Caco-2 (cell line): ENCODE measurements at regions not wholly inside any gene's neighbourhood (a gene's known extent, or its start where the extent isn't known, plus 50 kb on each side); places are given as distances from the start of the nearest gene placed in this dataset.

ENCODE experiments used
- BruUV-seq: library from RNA; stranded (reverse); fragments of 400-500 nt; replicated peaks from 2 replicates; lab custom pipeline; 2021; lab: Mats Ljungman, UMichigan
- CTCF ChIA-PET: fragments of 300-600 bp; sonication (Branson Sonifier 250); formaldehyde crosslinking; loops from one replicate; lab custom pipeline; 2022; ENCODE audit warnings: antibody characterized with exemption; lab: Charles Lee
- POLR2A ChIA-PET: fragments of 300-600 bp; sonication (Branson Sonifier 250); formaldehyde crosslinking; loops from one replicate; lab custom pipeline; 2022; ENCODE audit warnings: antibody characterized with exemption; lab: Charles Lee
- DNase-seq, 2 experiments: peaks; one replicate each; pipeline versions ENCODE4 v3.0.0 to v3.0.0-alpha.2; 2020 to 2022
- H3K27me3 ChIP-seq: replicated peaks from 2 replicates; pipeline ENCODE4 v1.6.0; 2011; ENCODE audit warnings: low read length; ENCODE audit not compliant: control insufficient read depth, insufficient read depth
- H3K36me3 ChIP-seq: 2 replicates; pipeline ENCODE4 v1.5.1; 2011; ENCODE audit warnings: low read length; ENCODE audit not compliant: control insufficient read depth, insufficient read depth
- H3K4me1 ChIP-seq: fragments of 250-450 bp; sonication (Bioruptor Pico); 2 replicates; pipeline ENCODE4 v1.5.1; 2020; ENCODE audit warnings: mild to moderate bottlenecking
- H3K4me3 ChIP-seq: 2 replicates; pipeline ENCODE4 v1.5.1; 2011; ENCODE audit warnings: low read depth, mild to moderate bottlenecking, control low read depth, low read length
- H3K9me3 ChIP-seq: fragments of 250-450 bp; sonication (Bioruptor Pico); 2 replicates; pipeline ENCODE4 v1.5.1; 2020; ENCODE audit warnings: mild to moderate bottlenecking, moderate library complexity
- H3K27ac Mint-ChIP-seq: one replicate; pipeline ENCODE4 v1.8.0; 2022; ENCODE audit warnings: mixed read lengths; ENCODE audit not compliant: unreplicated experiment
- H3K27me3 Mint-ChIP-seq: one replicate; pipeline ENCODE4 v1.8.0; 2022; ENCODE audit warnings: mixed read lengths; ENCODE audit not compliant: insufficient read depth, unreplicated experiment
- H3K36me3 Mint-ChIP-seq: one replicate; pipeline ENCODE4 v1.8.0; 2022; ENCODE audit warnings: mild to moderate bottlenecking, mixed read lengths; ENCODE audit not compliant: insufficient read depth, unreplicated experiment
- H3K4me1 Mint-ChIP-seq: one replicate; pipeline ENCODE4 v1.8.0; 2022; ENCODE audit warnings: low read depth, mixed read lengths; ENCODE audit not compliant: unreplicated experiment
- H3K4me3 Mint-ChIP-seq: one replicate; pipeline ENCODE4 v1.8.0; 2022; ENCODE audit warnings: mild to moderate bottlenecking, moderate library complexity, mixed read lengths; ENCODE audit not compliant: unreplicated experiment
- H3K9me3 Mint-ChIP-seq: one replicate; pipeline ENCODE4 v1.8.0; 2022; ENCODE audit warnings: mixed read lengths; ENCODE audit not compliant: unreplicated experiment
- intact Hi-C: fragments of 100-400 bp; cut with micrococcal nuclease; formaldehyde crosslinking; loops from one replicate; pipeline ENCODE4 v1.10.0; 2022; ENCODE audit not compliant: unreplicated experiment
- TF ChIP-seq, protein P1 (sequence below), 2 experiments: fragments of 200-600 bp in 1 of 2; IDR thresholded peaks; 1 replicate in 1 of 2; 2 replicates in 1 of 2; pipeline versions ENCODE4 v1.5.1 to v1.8.0; 2011 to 2022; ENCODE audit warnings: antibody characterized with exemption in 1 of 2, control low read depth in 1 of 2, inconsistent platforms in 1 of 2, low read depth in 1 of 2, low read length in 1 of 2, mild to moderate bottlenecking in 1 of 2, moderate library complexity in 1 of 2; ENCODE audit not compliant: insufficient read depth in 1 of 2, severe bottlenecking in 1 of 2, unreplicated experiment in 1 of 2

DNA sequence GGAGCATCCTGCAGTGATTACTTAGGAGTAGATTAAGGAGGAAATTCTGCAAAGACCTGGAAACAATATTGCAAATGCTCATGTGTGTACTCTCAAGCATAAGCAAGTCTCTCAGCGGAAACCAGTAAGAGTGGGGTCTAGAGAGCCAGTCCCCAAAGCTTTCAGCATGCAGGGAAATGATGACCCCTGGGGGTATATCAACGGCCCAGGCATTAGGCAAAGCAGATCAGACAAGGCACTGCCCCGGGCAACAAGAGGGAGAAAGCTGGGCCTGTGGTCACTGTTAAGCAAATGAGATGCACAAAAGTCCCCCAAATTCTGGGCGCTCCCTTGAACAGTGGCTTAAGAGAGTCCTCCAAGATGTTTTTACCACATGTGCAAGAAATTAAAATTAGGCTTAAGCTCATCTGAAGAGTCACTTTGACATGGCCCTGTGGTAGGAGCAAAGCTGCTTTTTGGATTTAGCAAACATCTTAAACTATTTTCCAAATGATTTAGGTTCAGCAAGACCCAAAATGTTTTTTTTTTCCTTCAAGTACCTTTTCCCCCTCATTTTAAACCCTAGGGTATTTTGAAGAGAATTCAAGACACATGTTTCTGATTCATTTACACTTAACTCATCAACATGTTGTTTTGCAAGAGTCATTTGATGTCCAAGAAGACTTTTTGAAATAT lies 457.1 kb upstream of the TBX3 start:
- POLR2A ChIA-PET, result no interaction called here
- Mint-ChIP-seq H3K9me3 (peaks cover 10% of the 10 kb centered on the region), H3K27me3 (no peaks in the 10 kb centered on the region), H3K27ac (no peak overlapping the region), H3K4me1 (peaks cover 17% of the 10 kb centered on the region), H3K36me3 (no peaks in the 10 kb centered on the region), H3K4me3 (no peak overlapping the region)
- Histone ChIP-seq H3K36me3 (no peaks in the 10 kb centered on the region), H3K4me3 (no peak overlapping the region), H3K9me3 (no peaks in the 10 kb centered on the region), H3K4me1 (no peaks in the 10 kb centered on the region), H3K27me3 (no peaks in the 10 kb centered on the region)
- DNase-seq, result no peak
- CTCF ChIA-PET, result no interaction called here
- intact Hi-C loops, result no loop called here
- BruUV-seq, result no TSS peak
- TF ChIP-seq, protein P1, sequence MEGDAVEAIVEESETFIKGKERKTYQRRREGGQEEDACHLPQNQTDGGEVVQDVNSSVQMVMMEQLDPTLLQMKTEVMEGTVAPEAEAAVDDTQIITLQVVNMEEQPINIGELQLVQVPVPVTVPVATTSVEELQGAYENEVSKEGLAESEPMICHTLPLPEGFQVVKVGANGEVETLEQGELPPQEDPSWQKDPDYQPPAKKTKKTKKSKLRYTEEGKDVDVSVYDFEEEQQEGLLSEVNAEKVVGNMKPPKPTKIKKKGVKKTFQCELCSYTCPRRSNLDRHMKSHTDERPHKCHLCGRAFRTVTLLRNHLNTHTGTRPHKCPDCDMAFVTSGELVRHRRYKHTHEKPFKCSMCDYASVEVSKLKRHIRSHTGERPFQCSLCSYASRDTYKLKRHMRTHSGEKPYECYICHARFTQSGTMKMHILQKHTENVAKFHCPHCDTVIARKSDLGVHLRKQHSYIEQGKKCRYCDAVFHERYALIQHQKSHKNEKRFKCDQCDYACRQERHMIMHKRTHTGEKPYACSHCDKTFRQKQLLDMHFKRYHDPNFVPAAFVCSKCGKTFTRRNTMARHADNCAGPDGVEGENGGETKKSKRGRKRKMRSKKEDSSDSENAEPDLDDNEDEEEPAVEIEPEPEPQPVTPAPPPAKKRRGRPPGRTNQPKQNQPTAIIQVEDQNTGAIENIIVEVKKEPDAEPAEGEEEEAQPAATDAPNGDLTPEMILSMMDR (IDR thresholded peaks at IDR 0.05; ENCODE audit: insufficient read depth in 1 of 2, low read depth in 1 of 2, low read length in 1 of 2, severe bottlenecking in 1 of 2, unreplicated experiment in 1 of 2), result no peak

DNA sequence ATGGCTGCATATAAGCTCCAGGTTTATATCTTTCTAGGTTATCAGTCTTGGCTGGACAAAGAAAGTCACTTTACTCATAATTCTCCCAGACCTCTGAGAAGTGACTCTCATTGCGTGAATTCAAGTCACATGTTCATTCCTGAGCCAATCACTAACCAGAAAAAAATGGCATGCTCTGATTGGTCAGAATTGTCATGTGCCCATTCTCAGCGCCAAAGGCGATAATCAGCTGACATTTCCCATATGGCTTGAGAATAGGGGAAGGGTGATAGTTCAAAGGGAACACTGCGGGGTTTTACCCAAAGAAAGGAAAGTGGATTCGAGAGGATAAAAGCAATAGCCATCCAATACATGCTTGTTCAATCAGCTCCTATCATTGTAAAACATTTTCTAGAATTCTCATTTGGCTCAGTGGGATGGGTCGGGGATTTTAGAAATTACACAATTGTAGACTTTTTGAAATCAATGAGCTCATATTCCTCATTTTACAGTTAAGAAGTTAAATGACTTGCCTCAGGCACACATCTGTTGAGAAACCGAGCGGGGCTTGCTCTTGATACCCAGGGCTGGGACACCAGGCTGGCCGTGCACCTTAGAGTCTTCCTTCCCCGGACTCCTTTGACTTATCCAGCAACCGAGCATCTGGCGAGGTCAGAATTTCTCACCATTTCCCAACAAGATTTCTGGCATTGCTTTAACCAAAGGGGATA lies 454.0 kb upstream of the TBX3 start:
- no peaks in the 10 kb centered on the region for H3K27me3 ChIP-seq
- intact Hi-C loops, result no loop called here
- ChIA-PET POLR2A (no interaction called here), CTCF (no interaction called here)
- Mint-ChIP-seq H3K9me3 (peaks cover under 1% of the 10 kb centered on the region), H3K27ac (no peak overlapping the region), H3K4me3 (no peak overlapping the region), H3K27me3 (no peaks in the 10 kb centered on the region), H3K36me3 (no peaks in the 10 kb centered on the region), H3K4me1 (peaks cover 10% of the 10 kb centered on the region)
- no peaks in the 10 kb centered on the region for H3K4me1 ChIP-seq
- H3K36me3 ChIP-seq, result no peaks in the 10 kb centered on the region
- no peak overlapping the region for H3K4me3 ChIP-seq
- H3K9me3 ChIP-seq, result no peaks in the 10 kb centered on the region
- TF ChIP-seq, protein P1 (IDR thresholded peaks at IDR 0.05; ENCODE audit: insufficient read depth in 1 of 2, low read depth in 1 of 2, low read length in 1 of 2, severe bottlenecking in 1 of 2, unreplicated experiment in 1 of 2), result no peak
- BruUV-seq, result no TSS peak
- no peak for DNase-seq

DNA sequence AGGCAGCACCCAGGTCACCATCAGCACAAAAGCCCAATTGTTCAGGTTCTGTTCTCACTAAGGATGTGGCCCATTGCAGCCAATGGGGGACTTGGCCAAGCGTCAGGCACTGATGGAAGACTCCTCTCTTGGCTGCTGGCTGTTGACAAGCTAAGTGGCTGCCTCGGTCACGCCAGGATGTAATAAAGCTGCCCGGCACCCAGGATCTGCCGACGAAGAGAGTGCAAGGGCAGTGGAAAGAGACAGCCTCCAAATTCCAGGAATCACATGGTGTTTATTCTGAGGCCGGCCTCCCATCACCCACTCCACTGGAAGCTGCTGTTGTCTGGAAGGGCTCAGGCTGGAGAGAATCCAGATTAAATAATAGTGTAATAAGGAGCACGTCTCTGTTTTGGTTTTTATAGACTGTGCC lies 451.8 kb upstream of the TBX3 start:
- H3K36me3 Mint-ChIP-seq, result peaks cover 4% of the 10 kb centered on the region
- ChIA-PET POLR2A (no interaction called here), CTCF (no interaction called here)
- no peak overlapping the region for H3K27ac Mint-ChIP-seq
- no peaks in the 10 kb centered on the region for H3K27me3 Mint-ChIP-seq
- Histone ChIP-seq H3K4me1 (peaks cover 7% of the 10 kb centered on the region; the same call in 1 of the 2 replicates), H3K27me3 (no peaks in the 10 kb centered on the region), H3K4me3 (no peak overlapping the region), H3K9me3 (no peaks in the 10 kb centered on the region), H3K36me3 (no peaks in the 10 kb centered on the region)
- H3K4me1 Mint-ChIP-seq, result peaks cover 21% of the 10 kb centered on the region
- TF ChIP-seq, protein P1 (IDR thresholded peaks at IDR 0.05; ENCODE audit: insufficient read depth in 1 of 2, low read depth in 1 of 2, low read length in 1 of 2, severe bottlenecking in 1 of 2, unreplicated experiment in 1 of 2), result no peak
- no peak for DNase-seq
- no peaks in the 10 kb centered on the region for H3K9me3 Mint-ChIP-seq
- intact Hi-C loops, result no loop called here
- no peak overlapping the region for H3K4me3 Mint-ChIP-seq
- BruUV-seq, result no TSS peak
